ENCODE measurements at regions not wholly inside any gene's neighbourhood (a gene's known extent, or its start where the extent isn't known, plus 50 kb on each side); places are given as distances from the start of the nearest gene placed in this dataset.

DNA sequence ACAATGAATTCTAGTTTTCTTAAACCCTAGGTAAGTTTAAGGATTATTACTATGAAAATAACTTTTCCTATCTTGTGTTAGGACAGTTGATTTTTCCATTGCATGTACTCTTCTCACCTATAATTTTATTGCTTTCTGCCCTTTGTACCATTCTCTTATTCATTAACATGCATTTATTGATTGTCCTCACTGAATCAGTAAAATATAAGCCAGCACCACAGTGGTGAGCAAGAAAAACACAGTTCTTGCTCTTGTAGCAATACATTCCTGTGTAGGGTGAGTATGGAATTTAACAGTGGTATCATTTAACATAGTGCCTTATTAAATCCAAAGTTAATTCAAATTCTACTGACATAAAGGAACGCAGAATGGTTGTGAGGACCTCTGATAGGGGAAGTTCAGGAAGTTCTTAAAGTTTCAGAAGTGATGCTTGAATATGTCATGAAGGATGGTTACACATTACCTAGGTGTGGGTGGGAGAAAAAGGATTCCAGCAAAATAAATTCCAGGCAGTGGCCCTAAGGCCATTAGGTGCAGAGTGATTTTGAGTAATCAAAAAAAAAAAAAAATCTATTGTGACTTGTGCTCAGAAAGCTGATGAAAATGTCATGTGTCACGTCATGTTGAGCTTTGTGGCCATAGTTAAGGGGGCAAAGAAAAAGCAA lies 104.7 kb upstream of the DSEL start:
- DNase-seq, result no peak

DNA sequence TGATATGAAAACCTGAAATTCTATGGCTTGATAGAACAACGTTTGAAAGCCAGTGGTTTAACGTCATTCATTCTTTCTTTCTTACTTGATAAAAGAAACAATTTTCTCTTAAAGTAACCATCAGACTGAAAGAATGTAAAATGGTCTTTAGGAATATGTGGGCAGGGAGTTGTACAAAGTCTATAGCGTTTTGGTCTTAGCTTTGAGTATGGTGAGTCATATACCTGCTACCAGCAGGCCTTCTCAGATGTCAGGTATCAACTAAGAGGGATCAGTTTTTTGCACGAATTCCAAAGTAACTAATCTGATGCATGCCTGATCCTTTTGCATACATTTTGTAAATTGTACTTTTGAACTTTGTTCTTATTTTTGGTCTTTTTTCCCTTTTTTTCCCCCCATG lies 101.5 kb upstream of the DSEL start:
- DNase-seq, result no peak

DNA sequence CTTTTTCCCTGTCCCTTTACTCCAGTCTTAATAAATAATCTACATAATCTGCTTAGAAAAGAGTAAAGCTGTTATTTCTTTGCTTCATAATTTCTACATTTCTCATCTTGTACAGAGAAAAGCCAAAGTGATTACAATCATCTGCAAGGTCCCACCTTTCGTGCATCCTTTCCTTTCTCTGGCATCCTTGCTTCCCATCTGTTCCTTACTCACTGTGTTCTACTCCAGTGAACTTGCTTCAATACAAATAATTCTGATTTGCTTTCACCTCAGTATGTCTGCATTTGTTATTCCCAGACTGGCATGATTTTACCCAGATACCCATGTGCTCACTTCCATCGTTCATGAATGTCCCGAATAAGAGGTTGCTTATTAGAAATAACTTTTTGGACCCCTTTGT lies 99.4 kb upstream of the DSEL start:
- DNase-seq, result no peak

DNA sequence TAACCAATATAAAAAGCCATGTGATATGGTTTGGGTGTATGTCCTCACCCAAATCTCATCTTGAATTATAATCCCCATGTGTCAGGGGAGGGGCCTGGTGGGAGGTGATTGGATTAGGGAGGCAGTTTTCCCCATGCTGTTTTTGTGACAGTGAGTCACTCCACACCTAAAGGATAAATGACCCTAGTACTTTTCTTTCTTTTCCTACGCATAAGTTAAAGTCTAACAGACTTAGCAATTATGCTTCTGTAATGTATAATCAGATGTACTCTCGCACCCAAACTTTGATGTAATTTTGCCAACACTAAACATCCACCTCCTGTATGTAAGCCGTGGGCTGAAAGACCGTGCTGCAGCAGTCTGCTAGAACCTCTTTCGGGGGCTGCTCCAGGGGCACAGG lies 97.2 kb upstream of the DSEL start:
- no peak for DNase-seq

- DNase-seq, result no peak
These were observed 95.8 kb upstream of the DSEL start for GRCh38 chr18:67612281-67612680.

DNA sequence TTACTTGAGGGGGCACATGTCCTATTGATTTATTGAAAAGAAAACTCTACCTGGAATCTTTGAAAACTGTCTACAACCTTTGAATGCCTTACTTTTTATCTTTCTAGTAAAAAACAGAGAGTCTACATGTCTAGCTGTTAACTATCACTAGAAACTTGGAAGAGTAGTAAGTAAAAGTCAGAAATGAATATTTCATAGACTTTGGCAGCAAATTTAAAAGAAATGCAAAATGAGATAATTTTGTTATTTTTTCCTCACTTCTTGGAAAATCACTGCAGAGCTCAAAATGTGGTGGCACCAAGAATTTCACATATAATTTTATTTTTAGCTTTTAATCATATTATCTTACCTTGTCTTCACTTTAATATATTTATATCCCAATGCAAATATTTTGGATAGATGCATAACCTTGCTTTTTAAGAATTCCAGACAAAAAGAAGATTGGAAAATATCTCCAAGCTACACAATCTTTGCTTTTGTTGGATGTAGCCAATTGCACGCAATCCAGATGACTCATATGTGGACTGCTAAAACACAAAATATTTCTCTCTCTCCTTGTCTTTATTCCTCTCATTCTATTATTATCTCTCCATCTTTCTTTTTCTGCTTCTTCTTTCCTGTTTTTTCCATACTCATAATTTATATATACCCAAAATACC lies 92.2 kb upstream of the DSEL start:
- DNase-seq, result no peak

DNA sequence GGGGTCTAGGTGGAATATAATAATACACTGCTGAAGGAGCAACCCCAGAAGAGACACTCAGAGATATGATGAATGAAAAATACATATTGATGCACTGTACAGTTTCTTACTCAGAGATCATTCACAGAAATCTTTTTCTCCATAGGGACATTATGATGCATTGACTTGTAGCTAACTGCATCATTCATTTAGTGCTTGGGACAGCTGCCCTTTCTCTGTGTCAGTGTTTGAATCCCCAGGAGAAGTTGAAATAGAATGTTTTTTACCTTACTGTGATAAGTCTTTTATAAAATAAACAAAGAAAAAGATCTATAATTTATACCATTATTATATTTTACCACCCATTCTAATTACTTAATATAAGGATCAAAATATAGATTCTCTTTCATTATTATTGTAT lies 91.7 kb upstream of the DSEL start:
- no peak for DNase-seq

DNA sequence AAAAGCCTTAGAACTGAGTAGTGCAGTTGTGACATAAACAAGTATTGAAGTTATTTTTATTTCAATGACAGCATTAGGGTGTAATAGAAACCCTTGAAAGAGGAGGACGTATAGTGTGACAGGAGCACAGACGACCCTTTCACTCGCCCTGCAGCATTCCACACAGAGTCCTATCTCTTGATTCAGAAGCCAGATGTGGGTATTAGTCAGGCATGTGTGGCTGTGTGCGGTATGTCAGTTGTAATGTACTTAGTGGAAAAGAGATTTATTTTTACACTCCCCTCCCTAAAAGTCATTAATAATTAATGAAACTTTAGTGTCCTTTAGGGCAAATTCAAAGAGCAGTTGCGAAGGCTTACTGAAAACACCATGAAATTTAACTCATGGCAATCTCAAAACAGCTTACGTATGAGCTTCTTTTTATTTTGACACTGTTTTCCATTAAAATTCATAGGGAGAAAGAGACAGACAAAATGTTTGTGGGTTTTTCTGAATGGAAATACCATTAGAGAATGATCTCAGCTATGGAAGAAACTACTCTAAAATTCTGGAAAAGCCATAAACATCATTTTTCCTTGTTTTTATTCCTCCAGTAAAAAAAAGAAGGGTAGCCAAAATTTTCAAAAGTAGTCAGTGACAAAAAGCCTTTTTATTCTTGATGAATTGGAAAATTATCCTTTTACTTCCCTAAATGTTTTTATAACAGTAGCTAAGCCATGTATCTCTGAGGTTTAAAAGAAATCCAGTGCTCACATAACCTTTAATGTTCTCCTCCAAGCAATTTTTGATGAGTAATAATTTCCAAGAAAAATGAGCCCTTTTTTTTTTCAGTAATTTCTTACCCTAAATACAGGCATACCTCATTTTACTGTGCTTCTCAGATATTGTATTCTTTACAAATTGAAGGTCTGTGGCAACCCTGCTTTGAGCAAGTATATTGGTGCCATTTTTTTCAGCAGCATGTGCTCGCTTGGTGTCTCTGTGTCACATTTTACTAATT lies 84.0 kb upstream of the DSEL start:
- no peak for DNase-seq

GRCh38 chr18:67599277-67599676 lies 82.8 kb upstream of the DSEL start:
- DNase-seq, result no peak

DNA sequence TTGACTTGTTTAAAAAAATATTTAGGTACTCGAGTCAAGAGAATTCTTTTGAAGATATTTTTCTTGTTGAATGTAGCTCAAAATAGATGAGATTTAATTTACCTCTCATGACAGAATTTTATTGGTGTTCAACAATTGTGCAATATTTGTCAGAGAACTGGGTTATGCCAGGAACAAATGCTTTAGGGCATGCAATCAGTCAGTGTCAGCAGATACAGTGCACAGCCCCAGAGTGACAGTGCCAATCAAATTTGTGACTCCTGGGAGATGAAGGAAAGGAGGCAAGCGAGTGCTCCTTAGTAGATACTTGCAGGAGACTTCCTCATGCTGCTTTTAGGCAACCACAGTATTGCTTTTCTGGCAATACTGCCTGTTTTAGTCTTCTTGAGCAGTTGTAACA lies 81.2 kb upstream of the DSEL start:
- DNase-seq, result no peak

DNA sequence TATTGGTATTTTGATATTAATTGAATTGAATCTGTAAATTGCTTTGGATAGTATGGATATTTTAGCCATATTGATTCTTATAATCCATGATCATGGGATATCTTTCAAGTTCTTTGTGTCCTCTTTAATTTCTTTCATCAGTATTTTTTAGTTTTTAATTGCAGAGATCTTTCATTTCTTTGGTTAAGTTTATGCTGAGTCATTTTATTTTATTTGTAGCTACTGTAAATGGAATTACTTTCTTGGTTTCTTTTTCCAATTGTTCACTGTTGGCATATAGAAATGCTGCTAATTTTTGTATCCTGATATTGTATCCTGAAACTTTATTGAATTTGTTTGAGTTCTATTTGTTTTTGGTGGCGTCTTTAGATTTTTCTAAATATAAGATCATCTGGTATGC lies 79.5 kb upstream of the DSEL start:
- DNase-seq, result no peak

DNA sequence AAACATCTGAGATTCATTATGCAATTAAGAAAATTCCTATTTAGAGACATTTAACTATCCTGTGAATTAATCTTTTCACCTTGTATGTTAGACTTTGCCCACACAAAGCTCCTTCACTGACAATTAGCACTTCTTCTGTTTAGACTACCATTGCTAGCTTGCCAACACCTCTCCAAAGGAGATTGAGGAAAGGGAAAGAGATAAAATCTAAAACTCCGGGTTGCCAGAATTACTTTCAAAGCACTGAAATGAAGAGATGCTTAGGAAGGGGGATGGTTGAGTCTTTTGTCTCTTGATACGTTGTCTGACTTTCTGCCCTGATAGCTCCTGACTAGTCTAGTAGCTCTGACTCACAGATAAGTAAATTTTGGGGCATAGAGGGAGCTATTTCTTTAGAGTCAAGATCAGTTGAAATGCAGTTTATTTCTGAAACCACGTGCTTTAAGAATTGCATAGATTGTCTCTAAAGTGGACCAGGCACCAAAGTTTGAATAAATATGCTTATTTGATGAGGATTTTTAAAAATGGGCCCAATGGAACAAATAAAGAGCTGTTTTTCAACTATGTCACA lies 74.1 kb upstream of the DSEL start:
- DNase-seq, result no peak

GRCh38 chr18:67589325-67589724 lies 72.8 kb upstream of the DSEL start:
- no peak for DNase-seq

DNA sequence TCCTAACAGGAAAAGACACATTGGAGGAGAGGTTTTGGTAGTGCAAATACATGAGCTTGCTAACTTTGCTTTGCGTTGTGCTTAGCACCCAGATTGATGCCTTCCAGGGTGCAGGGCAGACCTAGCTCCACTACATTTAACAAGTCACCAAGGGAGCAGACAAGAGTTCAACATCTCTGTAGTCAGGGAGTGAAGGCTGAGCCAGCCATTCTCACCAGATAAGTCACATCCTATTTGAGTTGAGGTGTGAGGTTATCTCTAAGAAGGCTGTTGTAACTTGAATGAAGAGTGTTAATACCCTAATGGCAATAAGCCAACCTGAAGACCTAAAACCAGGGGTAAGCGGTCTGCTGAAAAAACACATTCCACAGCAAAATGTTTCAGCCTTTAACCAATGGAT lies 69.6 kb upstream of the DSEL start:
- no peak for DNase-seq

DNA sequence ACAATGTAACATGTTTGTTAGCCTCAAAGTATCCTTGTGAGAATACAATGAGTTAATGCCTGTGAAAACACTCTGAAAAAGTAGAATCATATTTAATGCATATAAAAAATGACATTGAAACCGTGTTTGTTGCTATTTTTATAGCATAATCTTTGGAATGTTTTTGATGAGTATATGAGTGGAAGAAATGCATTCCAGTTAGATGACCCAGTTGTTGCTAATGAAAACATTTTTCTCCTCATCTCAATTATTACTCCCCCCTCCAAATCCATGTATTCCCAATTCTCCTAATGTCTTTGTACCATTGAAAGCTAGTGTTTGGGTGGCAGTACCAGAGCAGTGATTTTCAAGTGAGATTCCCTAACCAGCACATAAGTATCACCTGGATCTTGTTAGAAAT lies 67.1 kb upstream of the DSEL start:
- DNase-seq, result no peak

- DNase-seq, result no peak
These were observed 66.0 kb upstream of the DSEL start for GRCh38 chr18:67582488-67582887.

DNA sequence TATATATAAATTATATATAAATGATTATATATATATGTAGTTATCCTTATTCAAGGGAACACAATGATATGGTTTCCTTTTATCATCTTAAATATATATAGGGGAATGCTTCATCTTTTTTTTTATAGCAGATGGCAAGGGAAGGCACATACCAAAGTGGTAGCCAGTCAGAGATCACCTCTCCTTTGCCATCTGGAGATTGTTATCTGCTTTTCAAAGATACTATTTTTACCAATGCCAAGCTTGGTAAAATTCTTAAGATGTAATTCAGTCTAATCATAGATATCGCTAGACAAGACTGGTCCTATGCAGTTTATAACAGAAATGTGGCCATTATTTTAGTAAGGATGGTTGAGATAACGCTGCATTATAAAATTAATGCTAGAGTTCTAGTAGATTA lies 64.7 kb upstream of the DSEL start:
- DNase-seq, result no peak

- DNase-seq, result no peak
These were observed 60.9 kb upstream of the DSEL start for GRCh38 chr18:67577386-67577785.

DNA sequence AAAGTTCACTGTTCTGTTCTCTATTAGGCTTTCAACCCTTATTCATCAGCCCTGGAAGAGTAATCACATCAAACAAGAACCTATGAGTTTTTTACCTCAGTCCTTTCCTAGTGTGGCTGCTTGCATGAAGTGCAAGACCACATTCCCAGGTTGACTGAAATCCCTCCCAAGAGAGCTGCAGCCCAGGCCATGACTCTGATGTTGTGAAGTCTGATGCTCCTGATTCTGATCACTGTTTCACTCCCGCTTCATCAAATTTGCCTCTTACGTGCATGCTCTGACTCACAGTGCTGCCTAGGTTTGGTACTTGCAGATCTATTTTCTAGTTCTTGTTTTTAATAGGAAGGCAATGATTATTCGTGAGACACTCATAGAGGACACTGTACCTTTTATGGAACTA lies 58.2 kb upstream of the DSEL start:
- no peak for DNase-seq

- DNase-seq, result no peak
These were observed 51.6 kb upstream of the DSEL start for GRCh38 chr18:67568166-67568565.

All from NCI-H446 treated with DMSO at 0.1 percent for 48 hours (cell line).